SKM-1 (cell line): ENCODE measurements at regions not wholly inside any gene's neighbourhood (a gene's known extent, or its start where the extent isn't known, plus 50 kb on each side); places are given as distances from the start of the nearest gene placed in this dataset.

Experiments used
- DNase-seq: peaks from one replicate; lab custom pipeline; 2025; ENCODE audit not compliant: unreplicated experiment; lab: John Stamatoyannopoulos, UW

DNA sequence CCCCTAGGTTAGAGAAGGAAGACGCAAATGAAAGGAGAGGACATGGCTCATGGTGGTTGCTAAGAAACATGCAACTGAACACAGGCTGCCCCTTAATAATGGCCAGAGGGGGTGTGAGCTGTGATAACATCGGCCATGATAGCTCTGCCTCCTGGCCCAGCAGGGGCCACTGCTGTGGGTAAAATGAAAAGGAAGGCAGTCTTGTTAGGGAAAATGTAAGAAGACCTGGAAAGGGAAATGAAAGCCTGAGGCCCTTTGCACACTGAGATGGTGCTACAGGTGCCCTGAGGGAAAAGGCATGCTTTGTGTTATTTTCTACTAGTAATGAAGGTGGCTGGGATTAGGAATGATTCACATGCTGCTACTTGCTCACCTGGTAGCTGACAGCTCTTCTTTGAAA is 123.6 kb upstream of the MID1 start:
- DNase-seq: no peak

DNA sequence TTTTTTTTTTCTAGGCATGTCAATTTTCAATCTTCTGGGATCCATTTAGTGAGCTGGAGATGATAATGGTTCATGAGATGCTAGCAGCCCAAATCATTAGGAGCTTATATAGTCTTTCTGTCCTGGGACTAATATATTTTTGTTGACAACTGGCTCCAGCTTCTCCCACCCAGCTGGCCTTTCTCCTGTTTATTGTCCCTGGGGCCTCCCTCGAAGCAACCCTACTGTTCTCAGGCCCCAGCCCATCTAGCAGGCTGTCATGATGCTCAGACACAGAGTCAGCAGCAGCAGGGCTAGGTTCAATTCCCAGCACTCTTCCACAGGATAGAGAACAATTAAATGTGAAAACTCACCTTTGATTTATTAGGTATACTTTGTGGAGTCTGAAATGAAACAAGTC is 127.6 kb upstream of the MID1 start:
- DNase-seq: no peak

DNA sequence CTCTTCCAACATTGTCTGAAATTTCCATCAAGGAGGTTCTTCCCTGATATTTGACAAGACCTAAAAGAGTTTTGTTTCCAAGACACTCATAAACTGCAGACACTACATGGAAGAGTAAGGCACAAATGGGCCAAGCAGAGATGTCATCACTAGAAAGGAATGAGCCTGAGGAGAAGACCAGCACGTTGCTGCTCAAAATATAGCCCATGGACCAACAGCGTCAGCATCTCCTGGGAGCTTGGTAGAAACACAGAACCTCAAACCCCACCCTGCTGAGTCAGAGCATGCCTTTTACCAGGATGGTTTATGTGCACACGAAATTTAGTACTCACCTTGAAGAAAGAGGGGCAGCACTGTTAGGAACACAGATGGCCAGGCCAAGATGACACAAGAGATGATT is 128.7 kb upstream of the MID1 start:
- no peak for DNase-seq

DNA sequence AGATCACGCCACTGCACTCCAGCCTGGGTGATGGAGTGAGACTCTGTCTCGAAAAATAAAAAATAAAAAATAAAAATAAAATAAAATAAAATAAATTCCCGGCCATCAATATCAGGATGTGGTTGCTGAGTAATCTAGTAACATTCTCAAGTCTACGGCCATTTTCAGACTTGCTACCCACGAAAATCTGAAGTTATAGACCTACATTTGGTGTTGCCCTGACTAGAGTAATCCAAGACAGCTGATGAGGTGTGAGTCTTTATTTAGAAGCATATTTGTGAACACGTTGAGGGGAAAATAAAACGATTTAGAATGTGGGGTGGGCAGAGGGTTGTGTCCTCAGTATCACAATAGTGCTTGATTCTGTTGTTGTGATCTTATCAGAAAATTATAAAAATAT is 130.2 kb upstream of the MID1 start:
- DNase-seq: no peak

- DNase-seq: no peak
Measured at GRCh38 chrX:10753116-10753515, 132.7 kb upstream of the MID1 start.

- no peak for DNase-seq
Measured at GRCh38 chrX:10754445-10754844, 134.1 kb upstream of the MID1 start.

DNA sequence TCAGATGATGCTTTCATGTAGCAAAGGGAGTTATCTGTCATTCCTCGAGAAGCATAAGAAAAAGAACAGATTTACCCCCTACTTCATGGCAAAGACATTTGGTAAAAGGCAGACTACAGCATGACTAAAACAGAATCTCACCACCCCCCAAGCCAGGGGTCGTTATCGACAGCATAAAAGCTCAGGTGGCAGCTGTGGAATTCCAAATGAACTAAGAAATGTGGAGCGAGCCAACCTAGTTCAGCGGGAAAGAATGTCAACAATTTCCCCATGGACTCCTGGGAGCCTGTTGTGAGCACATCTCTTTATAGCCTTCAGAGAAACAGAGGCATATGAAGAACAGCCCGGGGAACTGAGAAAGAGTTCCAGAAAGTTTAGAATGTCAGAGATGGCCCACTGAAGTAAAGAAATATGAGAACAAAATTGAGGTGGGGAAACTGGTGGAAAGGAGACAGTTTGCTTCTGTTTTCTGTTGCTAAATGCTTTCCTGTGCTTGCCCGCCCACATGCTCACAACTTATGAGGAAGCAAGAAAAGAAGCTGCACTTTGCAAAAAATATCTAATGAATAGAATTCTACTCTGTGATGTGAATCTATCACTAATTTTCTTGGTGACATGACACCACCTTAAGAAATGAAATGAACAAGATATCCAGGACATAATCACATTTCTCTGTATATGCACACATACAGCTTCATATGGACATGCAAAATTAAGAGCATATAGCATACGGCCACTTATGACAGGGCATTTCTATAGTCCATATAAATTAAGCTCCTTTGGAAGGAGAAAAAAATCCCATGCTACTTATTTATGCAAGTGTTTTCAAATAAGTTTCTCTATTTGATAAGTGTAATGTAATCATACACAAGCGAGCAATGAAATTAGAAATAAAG is 135.3 kb upstream of the MID1 start:
- no peak for DNase-seq

DNA sequence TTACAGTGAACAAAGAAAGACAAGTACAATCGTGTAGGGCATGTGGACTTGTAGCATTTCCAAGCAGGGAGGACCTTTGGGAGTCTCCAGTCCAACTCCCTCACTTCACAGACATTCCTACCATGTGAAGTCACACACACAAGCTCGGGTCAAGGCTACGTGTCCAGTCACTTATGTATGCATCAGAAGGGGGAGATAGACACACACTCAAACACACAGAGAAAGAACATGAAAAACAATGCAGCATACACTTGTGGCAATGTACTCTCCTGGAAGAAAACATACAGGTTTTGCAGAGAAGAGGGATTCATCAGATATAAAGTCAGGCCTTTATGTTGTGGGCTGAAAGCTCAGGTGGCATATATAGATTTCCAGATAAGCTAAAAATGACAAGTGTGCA is 136.1 kb upstream of the MID1 start:
- DNase-seq: no peak

DNA sequence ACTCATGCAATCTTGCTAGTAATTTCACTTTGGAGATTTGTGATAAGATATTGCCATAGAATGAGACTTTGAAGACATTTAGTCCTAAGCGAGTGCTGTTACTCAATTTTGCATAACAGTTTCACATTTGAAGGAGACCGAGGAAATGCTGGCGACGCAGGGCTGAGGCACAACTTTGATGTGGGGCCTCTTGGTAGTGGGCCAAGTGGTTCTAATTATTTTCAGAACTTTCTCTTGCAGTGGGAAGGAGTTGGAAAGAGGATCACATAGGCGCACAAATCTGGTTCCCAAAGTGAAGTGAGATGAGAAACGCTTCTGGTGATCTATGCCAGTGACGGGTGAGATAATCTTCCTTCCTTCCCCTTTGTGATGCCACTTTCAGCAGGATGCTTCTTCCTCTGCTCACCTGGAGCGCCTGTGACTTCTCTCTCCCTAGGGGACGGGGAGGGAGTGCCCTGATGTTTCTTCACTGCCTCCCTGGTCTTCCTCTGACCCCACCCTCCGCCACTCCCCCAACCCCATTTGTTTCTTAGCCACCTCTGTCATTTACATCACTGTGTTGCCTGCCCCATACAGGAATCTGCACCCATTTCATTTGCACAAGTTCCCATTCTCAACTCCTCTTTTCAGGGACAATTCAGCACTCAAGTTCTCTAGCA is 138.9 kb upstream of the MID1 start:
- no peak for DNase-seq

GRCh38 chrX:10761447-10761846 is 141.1 kb upstream of the MID1 start:
- DNase-seq: no peak

DNA sequence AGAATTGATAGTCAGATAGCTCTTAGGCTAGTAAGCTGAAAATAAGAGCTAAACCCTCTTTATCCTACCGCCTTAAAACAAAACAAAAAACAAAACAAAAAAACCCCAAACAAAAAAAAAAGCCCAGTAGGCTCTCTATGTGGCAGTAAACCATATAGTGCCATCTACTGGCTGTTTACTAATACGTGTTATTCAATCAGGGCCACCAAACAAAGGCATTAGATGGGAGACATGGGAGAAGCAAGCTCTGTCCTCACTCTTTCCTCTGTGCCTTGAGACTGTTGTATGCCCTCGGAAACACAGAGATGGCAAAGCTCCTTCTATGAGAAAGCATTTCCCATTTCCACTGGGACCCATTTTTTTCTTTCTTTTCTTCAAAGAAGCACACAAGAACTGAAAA is 148.8 kb upstream of the MID1 start:
- no peak for DNase-seq

GRCh38 chrX:10769696-10770619 is 149.6 kb upstream of the MID1 start:
- no peak for DNase-seq

DNA sequence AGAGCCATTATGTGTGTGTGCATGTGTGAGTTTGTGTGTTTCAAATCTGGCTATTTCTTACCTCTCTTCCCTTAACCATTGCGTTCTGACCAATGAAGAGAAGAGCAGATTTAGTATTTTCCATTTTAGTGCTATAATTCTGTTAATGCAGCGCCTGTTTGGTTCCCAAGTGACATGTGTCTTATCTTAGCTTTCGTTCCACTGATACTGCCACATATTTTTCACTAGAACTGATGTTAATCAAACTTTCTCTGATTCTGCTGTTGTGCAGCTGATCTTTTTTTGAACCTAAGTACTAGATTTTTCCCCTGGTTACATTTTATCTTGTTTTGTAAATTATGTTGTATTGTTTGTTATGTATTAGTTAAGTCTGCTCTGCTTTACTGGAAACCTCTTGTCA is 152.9 kb upstream of the MID1 start:
- DNase-seq: no peak

DNA sequence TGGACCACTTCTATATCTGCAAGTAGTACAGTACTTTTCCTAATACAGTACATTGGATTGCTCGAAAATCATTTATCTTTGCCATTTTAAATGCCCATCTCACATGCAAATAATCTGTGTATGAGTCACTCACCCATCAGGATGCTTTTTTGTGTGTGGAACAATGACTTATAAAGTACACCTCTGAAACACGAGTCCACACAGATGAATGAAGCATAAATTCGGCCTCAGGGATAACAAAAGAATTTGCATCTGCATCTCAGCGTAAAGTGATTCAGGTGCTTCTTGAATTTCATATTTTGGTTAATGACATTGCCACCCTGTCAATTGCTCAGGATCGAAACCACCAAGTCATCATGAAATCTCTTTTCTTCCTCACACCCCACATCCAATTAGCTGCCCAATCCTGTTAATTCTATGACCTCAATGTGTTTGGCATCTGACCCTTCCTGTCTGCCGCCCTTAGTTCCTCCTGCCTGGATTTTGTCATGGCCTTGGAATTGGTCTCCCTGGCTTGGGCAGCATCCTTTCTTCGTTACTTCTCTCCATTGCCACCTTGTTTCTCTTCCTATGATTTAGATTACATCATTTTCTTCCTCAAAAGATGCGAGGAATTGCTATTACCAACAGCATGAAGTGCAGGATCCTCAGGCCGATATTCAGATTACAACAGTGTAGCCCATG is 161.6 kb upstream of the MID1 start:
- DNase-seq: no peak

- no peak for DNase-seq
Measured at GRCh38 chrX:10783451-10783995, 163.1 kb upstream of the MID1 start.

DNA sequence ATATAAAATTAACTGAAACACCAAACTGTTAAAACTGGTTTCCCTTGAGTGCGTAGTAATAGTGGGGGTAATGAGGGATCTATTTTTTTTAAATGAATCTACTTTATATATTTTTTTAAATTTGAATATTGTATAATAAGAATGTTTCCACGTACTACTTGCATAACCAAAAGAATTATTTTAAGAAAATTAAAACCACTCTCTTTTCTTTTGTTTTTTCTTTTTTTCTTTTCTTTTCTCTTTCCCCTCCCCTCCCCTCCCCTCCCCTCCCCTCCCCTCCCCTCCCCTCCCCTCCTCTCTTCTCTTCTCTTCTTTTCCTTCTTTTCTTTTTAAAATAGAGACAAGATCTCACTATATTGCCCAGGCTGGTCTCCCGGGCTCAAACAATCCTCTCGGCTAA is 166.9 kb upstream of the MID1 start:
- DNase-seq: no peak

DNA sequence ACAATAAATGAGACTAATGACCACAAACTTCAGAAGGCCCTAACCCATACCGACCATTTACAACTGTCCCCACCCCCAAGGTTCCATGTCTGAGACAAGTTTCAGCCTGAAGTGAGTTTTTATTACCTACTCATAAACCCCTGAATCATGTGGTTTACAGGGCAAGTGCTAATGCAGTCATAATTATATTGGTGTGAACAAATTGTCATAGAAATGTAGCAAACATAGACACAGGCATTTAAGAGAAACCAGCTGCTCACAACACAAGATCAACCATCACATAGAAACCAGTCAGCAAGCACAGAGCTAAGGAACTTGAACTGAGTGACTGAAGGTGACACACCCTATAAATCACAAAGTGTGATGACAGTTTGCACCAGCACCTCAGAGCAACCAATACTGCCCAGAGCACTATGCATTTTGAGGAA is 173.8 kb upstream of the MID1 start:
- DNase-seq: no peak

GRCh38 chrX:10795721-10796120 is 175.3 kb upstream of the MID1 start:
- DNase-seq: no peak

- no peak for DNase-seq
Measured at GRCh38 chrX:10797466-10797865, 177.1 kb upstream of the MID1 start.

- DNase-seq: no peak
Measured at GRCh38 chrX:10798041-10798440, 177.7 kb upstream of the MID1 start.

- no peak for DNase-seq
Measured at GRCh38 chrX:10800796-10801195, 180.4 kb upstream of the MID1 start.
